GM18508 (cell line): ENCODE measurements at regions not wholly inside any gene's neighbourhood (a gene's known extent, or its start where the extent isn't known, plus 50 kb on each side); places are given as distances from the start of the nearest gene placed in this dataset.
"Not testable (repeated sequence)": the region's sequence is repeated elsewhere in the genome, so short reads cannot be mapped to it uniquely, and the experiment has no call there.

Experiments
- ATAC-seq: cut with Tn5 transposase; IDR thresholded peaks from one replicate; pipeline ENCODE4 v1.9.1; 2021; ENCODE audit warnings: moderate number of reproducible peaks; ENCODE audit not compliant: insufficient read depth, unreplicated experiment

GRCh38 chr4:32672359-32672758 lies 1952.2 kb downstream of the PCDH7 start:
- ATAC-seq: no peak

GRCh38 chr4:32680946-32681345 lies 1960.8 kb downstream of the PCDH7 start:
- ATAC-seq: no peak

- no peak for ATAC-seq
These were observed 1964.0 kb downstream of the PCDH7 start for GRCh38 chr4:32684160-32684559.

- ATAC-seq: no peak
These were observed 1966.0 kb downstream of the PCDH7 start for GRCh38 chr4:32686123-32686522.

- ATAC-seq: no peak
These were observed 1969.3 kb downstream of the PCDH7 start for GRCh38 chr4:32689518-32689917.

- no peak for ATAC-seq
These were observed 1977.2 kb downstream of the PCDH7 start for GRCh38 chr4:32697281-32697814.

- ATAC-seq: no peak
These were observed 1980.7 kb downstream of the PCDH7 start for GRCh38 chr4:32700838-32701237.

- ATAC-seq: no peak
These were observed 1986.7 kb downstream of the PCDH7 start for GRCh38 chr4:32706893-32707292.

- ATAC-seq: not testable (repeated sequence)
These were observed 1996.0 kb downstream of the PCDH7 start for GRCh38 chr4:32716090-32716620.

- ATAC-seq: no peak
These were observed 2015.9 kb downstream of the PCDH7 start for GRCh38 chr4:32735856-32736590.

- ATAC-seq: no peak
These were observed 2024.0 kb downstream of the PCDH7 start for GRCh38 chr4:32744211-32744610.

- no peak for ATAC-seq
These were observed 2025.2 kb downstream of the PCDH7 start for GRCh38 chr4:32745351-32745750.

- ATAC-seq: no peak
These were observed 2027.9 kb downstream of the PCDH7 start for GRCh38 chr4:32748061-32748460.

- ATAC-seq: no peak
These were observed 2028.3 kb downstream of the PCDH7 start for GRCh38 chr4:32748498-32748897.

- ATAC-seq: no peak
These were observed 2032.8 kb downstream of the PCDH7 start for GRCh38 chr4:32752962-32753361.

GRCh38 chr4:32768664-32769389 lies 2048.7 kb downstream of the PCDH7 start:
- ATAC-seq: no peak

GRCh38 chr4:32771491-32771890 lies 2051.3 kb downstream of the PCDH7 start:
- no peak for ATAC-seq

GRCh38 chr4:32775049-32775448 lies 2054.9 kb downstream of the PCDH7 start:
- ATAC-seq: no peak

- no peak for ATAC-seq
These were observed 2056.4 kb downstream of the PCDH7 start for GRCh38 chr4:32776435-32777203.

- no peak for ATAC-seq
These were observed 2057.9 kb downstream of the PCDH7 start for GRCh38 chr4:32778025-32778424.

GRCh38 chr4:32778938-32779337 lies 2058.8 kb downstream of the PCDH7 start:
- no peak for ATAC-seq
